H1 (cell line): ENCODE measurements at regions not wholly inside any gene's neighbourhood (a gene's known extent, or its start where the extent isn't known, plus 50 kb on each side); places are given as distances from the start of the nearest gene placed in this dataset.

Source experiments
- CBX5 ChIP-seq: fragments of 300-800, 300-1000 bp; sonication (generic); IDR thresholded peaks from 2 replicates; pipeline ENCODE4 v1.7.1; 2016; ENCODE audit warnings: antibody characterized with exemption, low read length, low read depth
- CTBP2 ChIP-seq: IDR thresholded peaks from 2 replicates; pipeline ENCODE4 v1.7.0; 2011; ENCODE audit warnings: borderline replicate concordance, mild to moderate bottlenecking, moderate library complexity, mixed read lengths, low read length; ENCODE audit not compliant: insufficient read depth, insufficient read length
- HDAC2 ChIP-seq, 2 experiments: fragments of 300-600 bp in 1 of 2; sonication (generic) in 1 of 2; IDR thresholded peaks; 2 replicates each; pipeline ENCODE4 v1.6.1; 2011 to 2012; ENCODE audit warnings: low read depth in 2 of 2, low read length in 2 of 2, mild to moderate bottlenecking in 2 of 2, moderate library complexity in 2 of 2, borderline replicate concordance in 1 of 2, inconsistent platforms in 1 of 2
- NANOG ChIP-seq: IDR thresholded peaks from 2 replicates; pipeline ENCODE4 v1.6.1; 2011; ENCODE audit warnings: low read length, low read depth, mild to moderate bottlenecking, inconsistent platforms; ENCODE audit not compliant: insufficient read depth, poor library complexity, severe bottlenecking
- SAP30 ChIP-seq: fragments of 300-600 bp; sonication (generic); IDR thresholded peaks from 2 replicates; pipeline ENCODE4 v1.7.1; 2012; ENCODE audit warnings: low read length, moderate library complexity, mild to moderate bottlenecking, inconsistent platforms; ENCODE audit not compliant: insufficient read depth, insufficient replicate concordance
- TF ChIP-seq, protein P1 (sequence below): fragments of 300-600 bp; sonication (generic); IDR thresholded peaks from 2 replicates; pipeline ENCODE4 v1.7.1; 2012; ENCODE audit warnings: low read length, moderate library complexity, mild to moderate bottlenecking, inconsistent platforms; ENCODE audit not compliant: insufficient replicate concordance
- TF ChIP-seq, protein P2 (sequence below): IDR thresholded peaks from 2 replicates; pipeline ENCODE4 v1.6.1; 2012; ENCODE audit warnings: inconsistent platforms
- TF ChIP-seq, protein P3 (sequence below): IDR thresholded peaks from 2 replicates; pipeline ENCODE4 v1.6.1; 2012; ENCODE audit warnings: low read length, inconsistent platforms

DNA sequence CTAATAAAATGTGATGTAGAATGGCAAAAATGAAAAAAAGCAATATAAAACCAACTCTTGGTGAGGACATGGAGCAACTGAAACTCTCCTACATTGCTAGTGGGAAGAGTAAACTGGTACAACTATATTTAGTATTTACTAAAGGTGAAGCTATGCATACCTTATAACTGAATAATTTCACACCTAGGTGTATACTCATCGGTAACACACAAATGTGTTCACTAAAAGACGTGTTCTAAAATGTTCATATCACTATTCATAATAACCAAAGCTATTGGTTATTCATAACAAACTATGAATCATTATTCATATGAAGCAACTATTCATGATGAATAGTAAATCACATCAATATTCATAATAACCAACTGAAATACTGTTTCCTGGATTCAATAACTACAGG is 1030.3 kb downstream of the ROBO2 start (continued):
- TF ChIP-seq, protein P1, sequence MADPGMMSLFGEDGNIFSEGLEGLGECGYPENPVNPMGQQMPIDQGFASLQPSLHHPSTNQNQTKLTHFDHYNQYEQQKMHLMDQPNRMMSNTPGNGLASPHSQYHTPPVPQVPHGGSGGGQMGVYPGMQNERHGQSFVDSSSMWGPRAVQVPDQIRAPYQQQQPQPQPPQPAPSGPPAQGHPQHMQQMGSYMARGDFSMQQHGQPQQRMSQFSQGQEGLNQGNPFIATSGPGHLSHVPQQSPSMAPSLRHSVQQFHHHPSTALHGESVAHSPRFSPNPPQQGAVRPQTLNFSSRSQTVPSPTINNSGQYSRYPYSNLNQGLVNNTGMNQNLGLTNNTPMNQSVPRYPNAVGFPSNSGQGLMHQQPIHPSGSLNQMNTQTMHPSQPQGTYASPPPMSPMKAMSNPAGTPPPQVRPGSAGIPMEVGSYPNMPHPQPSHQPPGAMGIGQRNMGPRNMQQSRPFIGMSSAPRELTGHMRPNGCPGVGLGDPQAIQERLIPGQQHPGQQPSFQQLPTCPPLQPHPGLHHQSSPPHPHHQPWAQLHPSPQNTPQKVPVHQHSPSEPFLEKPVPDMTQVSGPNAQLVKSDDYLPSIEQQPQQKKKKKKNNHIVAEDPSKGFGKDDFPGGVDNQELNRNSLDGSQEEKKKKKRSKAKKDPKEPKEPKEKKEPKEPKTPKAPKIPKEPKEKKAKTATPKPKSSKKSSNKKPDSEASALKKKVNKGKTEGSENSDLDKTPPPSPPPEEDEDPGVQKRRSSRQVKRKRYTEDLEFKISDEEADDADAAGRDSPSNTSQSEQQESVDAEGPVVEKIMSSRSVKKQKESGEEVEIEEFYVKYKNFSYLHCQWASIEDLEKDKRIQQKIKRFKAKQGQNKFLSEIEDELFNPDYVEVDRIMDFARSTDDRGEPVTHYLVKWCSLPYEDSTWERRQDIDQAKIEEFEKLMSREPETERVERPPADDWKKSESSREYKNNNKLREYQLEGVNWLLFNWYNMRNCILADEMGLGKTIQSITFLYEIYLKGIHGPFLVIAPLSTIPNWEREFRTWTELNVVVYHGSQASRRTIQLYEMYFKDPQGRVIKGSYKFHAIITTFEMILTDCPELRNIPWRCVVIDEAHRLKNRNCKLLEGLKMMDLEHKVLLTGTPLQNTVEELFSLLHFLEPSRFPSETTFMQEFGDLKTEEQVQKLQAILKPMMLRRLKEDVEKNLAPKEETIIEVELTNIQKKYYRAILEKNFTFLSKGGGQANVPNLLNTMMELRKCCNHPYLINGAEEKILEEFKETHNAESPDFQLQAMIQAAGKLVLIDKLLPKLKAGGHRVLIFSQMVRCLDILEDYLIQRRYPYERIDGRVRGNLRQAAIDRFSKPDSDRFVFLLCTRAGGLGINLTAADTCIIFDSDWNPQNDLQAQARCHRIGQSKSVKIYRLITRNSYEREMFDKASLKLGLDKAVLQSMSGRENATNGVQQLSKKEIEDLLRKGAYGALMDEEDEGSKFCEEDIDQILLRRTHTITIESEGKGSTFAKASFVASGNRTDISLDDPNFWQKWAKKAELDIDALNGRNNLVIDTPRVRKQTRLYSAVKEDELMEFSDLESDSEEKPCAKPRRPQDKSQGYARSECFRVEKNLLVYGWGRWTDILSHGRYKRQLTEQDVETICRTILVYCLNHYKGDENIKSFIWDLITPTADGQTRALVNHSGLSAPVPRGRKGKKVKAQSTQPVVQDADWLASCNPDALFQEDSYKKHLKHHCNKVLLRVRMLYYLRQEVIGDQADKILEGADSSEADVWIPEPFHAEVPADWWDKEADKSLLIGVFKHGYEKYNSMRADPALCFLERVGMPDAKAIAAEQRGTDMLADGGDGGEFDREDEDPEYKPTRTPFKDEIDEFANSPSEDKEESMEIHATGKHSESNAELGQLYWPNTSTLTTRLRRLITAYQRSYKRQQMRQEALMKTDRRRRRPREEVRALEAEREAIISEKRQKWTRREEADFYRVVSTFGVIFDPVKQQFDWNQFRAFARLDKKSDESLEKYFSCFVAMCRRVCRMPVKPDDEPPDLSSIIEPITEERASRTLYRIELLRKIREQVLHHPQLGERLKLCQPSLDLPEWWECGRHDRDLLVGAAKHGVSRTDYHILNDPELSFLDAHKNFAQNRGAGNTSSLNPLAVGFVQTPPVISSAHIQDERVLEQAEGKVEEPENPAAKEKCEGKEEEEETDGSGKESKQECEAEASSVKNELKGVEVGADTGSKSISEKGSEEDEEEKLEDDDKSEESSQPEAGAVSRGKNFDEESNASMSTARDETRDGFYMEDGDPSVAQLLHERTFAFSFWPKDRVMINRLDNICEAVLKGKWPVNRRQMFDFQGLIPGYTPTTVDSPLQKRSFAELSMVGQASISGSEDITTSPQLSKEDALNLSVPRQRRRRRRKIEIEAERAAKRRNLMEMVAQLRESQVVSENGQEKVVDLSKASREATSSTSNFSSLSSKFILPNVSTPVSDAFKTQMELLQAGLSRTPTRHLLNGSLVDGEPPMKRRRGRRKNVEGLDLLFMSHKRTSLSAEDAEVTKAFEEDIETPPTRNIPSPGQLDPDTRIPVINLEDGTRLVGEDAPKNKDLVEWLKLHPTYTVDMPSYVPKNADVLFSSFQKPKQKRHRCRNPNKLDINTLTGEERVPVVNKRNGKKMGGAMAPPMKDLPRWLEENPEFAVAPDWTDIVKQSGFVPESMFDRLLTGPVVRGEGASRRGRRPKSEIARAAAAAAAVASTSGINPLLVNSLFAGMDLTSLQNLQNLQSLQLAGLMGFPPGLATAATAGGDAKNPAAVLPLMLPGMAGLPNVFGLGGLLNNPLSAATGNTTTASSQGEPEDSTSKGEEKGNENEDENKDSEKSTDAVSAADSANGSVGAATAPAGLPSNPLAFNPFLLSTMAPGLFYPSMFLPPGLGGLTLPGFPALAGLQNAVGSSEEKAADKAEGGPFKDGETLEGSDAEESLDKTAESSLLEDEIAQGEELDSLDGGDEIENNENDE: no peak
- no peak for TF ChIP-seq SAP30
- no peak for TF ChIP-seq CBX5
- TF ChIP-seq, protein P2, sequence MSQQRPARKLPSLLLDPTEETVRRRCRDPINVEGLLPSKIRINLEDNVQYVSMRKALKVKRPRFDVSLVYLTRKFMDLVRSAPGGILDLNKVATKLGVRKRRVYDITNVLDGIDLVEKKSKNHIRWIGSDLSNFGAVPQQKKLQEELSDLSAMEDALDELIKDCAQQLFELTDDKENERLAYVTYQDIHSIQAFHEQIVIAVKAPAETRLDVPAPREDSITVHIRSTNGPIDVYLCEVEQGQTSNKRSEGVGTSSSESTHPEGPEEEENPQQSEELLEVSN: no peak
- TF ChIP-seq, protein P3, sequence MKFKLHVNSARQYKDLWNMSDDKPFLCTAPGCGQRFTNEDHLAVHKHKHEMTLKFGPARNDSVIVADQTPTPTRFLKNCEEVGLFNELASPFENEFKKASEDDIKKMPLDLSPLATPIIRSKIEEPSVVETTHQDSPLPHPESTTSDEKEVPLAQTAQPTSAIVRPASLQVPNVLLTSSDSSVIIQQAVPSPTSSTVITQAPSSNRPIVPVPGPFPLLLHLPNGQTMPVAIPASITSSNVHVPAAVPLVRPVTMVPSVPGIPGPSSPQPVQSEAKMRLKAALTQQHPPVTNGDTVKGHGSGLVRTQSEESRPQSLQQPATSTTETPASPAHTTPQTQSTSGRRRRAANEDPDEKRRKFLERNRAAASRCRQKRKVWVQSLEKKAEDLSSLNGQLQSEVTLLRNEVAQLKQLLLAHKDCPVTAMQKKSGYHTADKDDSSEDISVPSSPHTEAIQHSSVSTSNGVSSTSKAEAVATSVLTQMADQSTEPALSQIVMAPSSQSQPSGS: no peak
- no peak for TF ChIP-seq HDAC2 (IDR thresholded peaks at IDR 0.05; ENCODE audit: borderline replicate concordance in 1 of 2, low read depth in 2 of 2, low read length in 2 of 2)
- no peak for TF ChIP-seq CTBP2
- no peak for TF ChIP-seq NANOG
- TF ChIP-seq, all 59 proteins: peak for 0
